ENCODE measurements at regions not wholly inside any gene's neighbourhood (a gene's known extent, or its start where the extent isn't known, plus 50 kb on each side); places are given as distances from the start of the nearest gene placed in this dataset.

DNA sequence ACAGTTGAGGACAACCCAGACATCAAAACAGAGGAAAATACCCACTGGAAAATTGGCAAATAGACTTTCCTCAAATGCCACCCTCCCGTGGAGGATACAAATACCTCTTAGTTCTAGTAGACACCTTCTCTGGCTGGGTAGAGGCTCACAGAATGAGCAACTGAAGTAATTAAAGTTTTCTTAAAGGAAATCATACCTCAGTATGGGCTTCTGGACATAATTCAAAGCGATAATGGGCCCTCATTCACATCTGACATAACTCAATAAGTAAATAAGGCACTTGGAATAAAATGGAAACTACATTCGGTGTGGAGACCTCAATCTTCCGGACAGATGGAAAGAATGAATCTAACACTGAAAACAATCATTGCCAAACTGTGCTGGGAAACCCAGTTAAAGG is 115.2 kb upstream of the PLCL2 start:
- Histone ChIP-seq H3K27me3 (ENCODE audit: control insufficient read depth in 4 of 4, insufficient read depth in 4 of 4, low read length in 3 of 4) (no peaks in the 10 kb centered on the region), H3K9me3 (ENCODE audit: control insufficient read depth in 4 of 4, low read length in 3 of 4) (no peaks in the 10 kb centered on the region), H3K9ac (ENCODE audit: low read depth in 1 of 2, low read length in 2 of 2) (no peak overlapping the region), H3K4me1 (ENCODE audit: control insufficient read depth in 4 of 4, insufficient read depth in 4 of 4, low read length in 3 of 4) (no peaks in the 10 kb centered on the region), H3K27ac (ENCODE audit: low read depth in 1 of 2, low read length in 2 of 2) (no peak overlapping the region), H3K4me3 (ENCODE audit: low read depth in 1 of 3, low read length in 3 of 3) (no peak overlapping the region), H3K36me3 (ENCODE audit: control insufficient read depth in 4 of 4, insufficient read depth in 3 of 4, low read depth in 1 of 4, low read length in 3 of 4) (no peaks in the 10 kb centered on the region)
- TF ChIP-seq RXRA (IDR thresholded peaks at IDR 0.05) (no peak), HNF4A (conservative IDR thresholded peaks at IDR 0.05) (no peak), TAF1 (conservative IDR thresholded peaks at IDR 0.05) (no peak)
- TF ChIP-seq, protein P1, sequence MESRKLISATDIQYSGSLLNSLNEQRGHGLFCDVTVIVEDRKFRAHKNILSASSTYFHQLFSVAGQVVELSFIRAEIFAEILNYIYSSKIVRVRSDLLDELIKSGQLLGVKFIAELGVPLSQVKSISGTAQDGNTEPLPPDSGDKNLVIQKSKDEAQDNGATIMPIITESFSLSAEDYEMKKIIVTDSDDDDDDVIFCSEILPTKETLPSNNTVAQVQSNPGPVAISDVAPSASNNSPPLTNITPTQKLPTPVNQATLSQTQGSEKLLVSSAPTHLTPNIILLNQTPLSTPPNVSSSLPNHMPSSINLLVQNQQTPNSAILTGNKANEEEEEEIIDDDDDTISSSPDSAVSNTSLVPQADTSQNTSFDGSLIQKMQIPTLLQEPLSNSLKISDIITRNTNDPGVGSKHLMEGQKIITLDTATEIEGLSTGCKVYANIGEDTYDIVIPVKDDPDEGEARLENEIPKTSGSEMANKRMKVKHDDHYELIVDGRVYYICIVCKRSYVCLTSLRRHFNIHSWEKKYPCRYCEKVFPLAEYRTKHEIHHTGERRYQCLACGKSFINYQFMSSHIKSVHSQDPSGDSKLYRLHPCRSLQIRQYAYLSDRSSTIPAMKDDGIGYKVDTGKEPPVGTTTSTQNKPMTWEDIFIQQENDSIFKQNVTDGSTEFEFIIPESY (IDR thresholded peaks at IDR 0.05): no peak
- no peak for DNase-seq (ENCODE audit: low spot score)
- 89% methylated on average over 4 of the region's 4 CpGs for WGBS

DNA sequence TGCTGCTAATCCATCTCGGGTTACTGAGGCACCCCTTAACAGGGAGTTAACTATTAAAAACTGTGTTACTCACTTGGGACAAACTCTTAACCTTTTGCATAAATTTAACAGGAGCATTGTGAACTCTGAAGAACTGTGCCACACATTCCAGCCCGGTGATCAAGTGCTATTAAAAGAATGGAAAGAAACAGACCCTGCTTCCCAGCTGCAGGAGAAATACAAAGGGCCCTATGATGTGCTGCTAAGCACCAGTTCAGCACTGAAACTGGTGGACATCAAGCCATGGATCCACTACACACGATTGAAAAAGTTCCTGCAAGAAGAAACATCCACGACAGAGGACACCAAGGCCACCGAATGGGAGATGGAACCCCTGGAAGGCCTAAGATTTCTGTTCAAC is 114.7 kb upstream of the PLCL2 start:
- no peaks in the 10 kb centered on the region for H3K36me3 ChIP-seq (ENCODE audit: control insufficient read depth in 4 of 4, insufficient read depth in 3 of 4, low read depth in 1 of 4, low read length in 3 of 4)
- DNase-seq (ENCODE audit: low spot score): no peak
- H3K27ac ChIP-seq (ENCODE audit: low read depth in 1 of 2, low read length in 2 of 2): no peak overlapping the region
- H3K4me3 ChIP-seq (ENCODE audit: low read depth in 1 of 3, low read length in 3 of 3): no peak overlapping the region
- WGBS: 79% methylated on average over 5 of the region's 5 CpGs
- H3K9me3 ChIP-seq (ENCODE audit: control insufficient read depth in 4 of 4, low read length in 3 of 4): no peaks in the 10 kb centered on the region
- no peak overlapping the region for H3K9ac ChIP-seq (ENCODE audit: low read depth in 1 of 2, low read length in 2 of 2)
- no peaks in the 10 kb centered on the region for H3K27me3 ChIP-seq (ENCODE audit: control insufficient read depth in 4 of 4, insufficient read depth in 4 of 4, low read length in 3 of 4)
- no peaks in the 10 kb centered on the region for H3K4me1 ChIP-seq (ENCODE audit: control insufficient read depth in 4 of 4, insufficient read depth in 4 of 4, low read length in 3 of 4)
- TF ChIP-seq SP1 (IDR thresholded peaks at IDR 0.05): no peak
- TF ChIP-seq YY1 (IDR thresholded peaks at IDR 0.05): no peak
- TF ChIP-seq, protein P2, sequence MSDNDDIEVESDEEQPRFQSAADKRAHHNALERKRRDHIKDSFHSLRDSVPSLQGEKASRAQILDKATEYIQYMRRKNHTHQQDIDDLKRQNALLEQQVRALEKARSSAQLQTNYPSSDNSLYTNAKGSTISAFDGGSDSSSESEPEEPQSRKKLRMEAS (IDR thresholded peaks at IDR 0.05): no peak
- TF ChIP-seq, protein P1 (IDR thresholded peaks at IDR 0.05): no peak
- no peak for TF ChIP-seq GABPA (IDR thresholded peaks at IDR 0.05 in 1 of 2, conservative IDR thresholded peaks at IDR 0.05 in 1 of 2)
- no peak for TF ChIP-seq RXRA (IDR thresholded peaks at IDR 0.05)
- TF ChIP-seq EGR1 (IDR thresholded peaks at IDR 0.05; ENCODE audit: low read depth in 2 of 2): no peak
- TF ChIP-seq, protein P3, sequence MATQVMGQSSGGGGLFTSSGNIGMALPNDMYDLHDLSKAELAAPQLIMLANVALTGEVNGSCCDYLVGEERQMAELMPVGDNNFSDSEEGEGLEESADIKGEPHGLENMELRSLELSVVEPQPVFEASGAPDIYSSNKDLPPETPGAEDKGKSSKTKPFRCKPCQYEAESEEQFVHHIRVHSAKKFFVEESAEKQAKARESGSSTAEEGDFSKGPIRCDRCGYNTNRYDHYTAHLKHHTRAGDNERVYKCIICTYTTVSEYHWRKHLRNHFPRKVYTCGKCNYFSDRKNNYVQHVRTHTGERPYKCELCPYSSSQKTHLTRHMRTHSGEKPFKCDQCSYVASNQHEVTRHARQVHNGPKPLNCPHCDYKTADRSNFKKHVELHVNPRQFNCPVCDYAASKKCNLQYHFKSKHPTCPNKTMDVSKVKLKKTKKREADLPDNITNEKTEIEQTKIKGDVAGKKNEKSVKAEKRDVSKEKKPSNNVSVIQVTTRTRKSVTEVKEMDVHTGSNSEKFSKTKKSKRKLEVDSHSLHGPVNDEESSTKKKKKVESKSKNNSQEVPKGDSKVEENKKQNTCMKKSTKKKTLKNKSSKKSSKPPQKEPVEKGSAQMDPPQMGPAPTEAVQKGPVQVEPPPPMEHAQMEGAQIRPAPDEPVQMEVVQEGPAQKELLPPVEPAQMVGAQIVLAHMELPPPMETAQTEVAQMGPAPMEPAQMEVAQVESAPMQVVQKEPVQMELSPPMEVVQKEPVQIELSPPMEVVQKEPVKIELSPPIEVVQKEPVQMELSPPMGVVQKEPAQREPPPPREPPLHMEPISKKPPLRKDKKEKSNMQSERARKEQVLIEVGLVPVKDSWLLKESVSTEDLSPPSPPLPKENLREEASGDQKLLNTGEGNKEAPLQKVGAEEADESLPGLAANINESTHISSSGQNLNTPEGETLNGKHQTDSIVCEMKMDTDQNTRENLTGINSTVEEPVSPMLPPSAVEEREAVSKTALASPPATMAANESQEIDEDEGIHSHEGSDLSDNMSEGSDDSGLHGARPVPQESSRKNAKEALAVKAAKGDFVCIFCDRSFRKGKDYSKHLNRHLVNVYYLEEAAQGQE (IDR thresholded peaks at IDR 0.05): no peak
- no peak for TF ChIP-seq HNF4G (IDR thresholded peaks at IDR 0.05)
- TF ChIP-seq FOXA1 (IDR thresholded peaks at IDR 0.05): no peak
- TF ChIP-seq TAF1 (conservative IDR thresholded peaks at IDR 0.05): no peak
- no peak for TF ChIP-seq JUND (IDR thresholded peaks at IDR 0.05)

Data from liver (tissue), 7 donors.